ENCODE measurements at regions not wholly inside any gene's neighbourhood (a gene's known extent, or its start where the extent isn't known, plus 50 kb on each side); places are given as distances from the start of the nearest gene placed in this dataset.
A peak's percentile ranks its signal among the peaks of the same experiment; 100 is the strongest.

GRCh38 chr2:195404651-195405050 lies 252.4 kb upstream of the SLC39A10 start:
- Histone ChIP-seq H2AK5ac (ENCODE audit: low read depth, low read length) (no peak overlapping the region), H3K23ac (ENCODE audit: insufficient read length) (no peak overlapping the region), H3K14ac (ENCODE audit: insufficient read length) (no peak overlapping the region), H4K8ac (ENCODE audit: extremely low read depth, insufficient read depth, low read length) (no peak overlapping the region), H3K27ac (ENCODE audit: low read depth, low read length) (no peak overlapping the region), H3K79me2 (ENCODE audit: control insufficient read depth in 1 of 2, insufficient read depth in 2 of 2, low read length in 2 of 2) (no peaks in the 10 kb centered on the region), H2BK15ac (ENCODE audit: low read length) (no peak overlapping the region), H3K27me3 (replicated peaks in 1 of 4; ENCODE audit: control insufficient read depth in 3 of 4, extremely low read depth in 1 of 4, insufficient read depth in 3 of 4, low read length in 3 of 4) (no peaks in the 10 kb centered on the region), H2BK12ac (ENCODE audit: low read depth, low read length) (no peak overlapping the region), H2BK20ac (ENCODE audit: low read length) (no peak overlapping the region), H4K20me1 (replicated peaks in 1 of 2; ENCODE audit: control insufficient read depth in 1 of 2, insufficient read depth in 2 of 2, low read length in 2 of 2) (no peaks in the 10 kb centered on the region), H3K4me1 (replicated peaks in 1 of 4; ENCODE audit: control insufficient read depth in 3 of 4, insufficient read depth in 4 of 4, low read length in 3 of 4) (peaks cover 0 to 3% (median 1%) of the 10 kb centered on the region in 4 experiments; a peak in 1 of 7 replicates), H3K23me2 (ENCODE audit: low read depth, low read length) (no peaks in the 10 kb centered on the region), H2BK5ac (ENCODE audit: low read depth, low read length) (no peak overlapping the region), H3K36me3 (ENCODE audit: control insufficient read depth in 2 of 4, insufficient read depth in 4 of 4, low read length in 3 of 4) (no peaks in the 10 kb centered on the region), H4K91ac (replicated peaks; ENCODE audit: insufficient read length, low read length) (no peak overlapping the region), H3K56ac (replicated peaks; ENCODE audit: insufficient read length, low read depth, low read length) (no peak overlapping the region), H2BK120ac (replicated peaks; ENCODE audit: low read depth, low read length) (no peak overlapping the region), H3K9me3 (ENCODE audit: insufficient read depth in 2 of 2, low read depth in 1 of 2, low read length in 1 of 2) (no peaks in the 10 kb centered on the region), H3K79me1 (ENCODE audit: low read depth, low read length) (no peaks in the 10 kb centered on the region), H3K18ac (ENCODE audit: extremely low read depth, low read length) (no peak overlapping the region), H3K4ac (replicated peaks; ENCODE audit: insufficient read length, low read depth, low read length) (no peak overlapping the region), H2AFZ (ENCODE audit: low read length) (no peak overlapping the region), H4K5ac (ENCODE audit: insufficient read length, low read depth, low read length) (no peak overlapping the region), H3K4me3 (ENCODE audit: extremely low read depth in 1 of 4, insufficient read depth in 2 of 4, low read depth in 3 of 4, low read length in 4 of 4) (no peak overlapping the region), H3K4me2 (ENCODE audit: insufficient read depth in 1 of 2, low read depth in 2 of 2, low read length in 2 of 2) (no peak overlapping the region), H3K9ac (replicated peaks in 1 of 4; ENCODE audit: extremely low read depth in 1 of 4, low read depth in 3 of 4, low read length in 3 of 4) (no peak overlapping the region)
- POLR2A ChIA-PET (ENCODE audit: partially characterized antibody), result no interaction called here
- WGBS, 2 experiments (ENCODE audit: extremely low coverage in 1 of 2, insufficient coverage in 1 of 2, insufficient read length in 1 of 2, insufficient replicate concordance in 2 of 2, low coverage in 1 of 2, low lambda C conversion rate in 2 of 2, missing lambda C conversion rate in 1 of 2), result 67% methylated on average over 2 of the region's 2 CpGs; no CpG with 5 or more reads in 1 of the 2 experiments
- TF ChIP-seq CTCF (IDR thresholded peaks at IDR 0.05; ENCODE audit: control extremely low read depth in 1 of 3, insufficient read depth in 1 of 3, low read depth in 1 of 3, low read length in 3 of 3), result peak in 2 of 3 experiments; percentile 15 to 21; a peak in 2 of 4 replicates
- no peak for TF ChIP-seq SIX5 (IDR thresholded peaks at IDR 0.05; ENCODE audit: low read depth, low read length)
- TF ChIP-seq RAD21 (IDR thresholded peaks at IDR 0.05 in 1 of 2, conservative IDR thresholded peaks at IDR 0.05 in 1 of 2; ENCODE audit: low read depth in 2 of 2, low read length in 2 of 2), result peak; percentile 56 to 64
- no peak for TF ChIP-seq CTBP2 (IDR thresholded peaks at IDR 0.05; ENCODE audit: borderline replicate concordance, insufficient read depth, insufficient read length, low read length)
- CTCF ChIA-PET (ENCODE audit: partially characterized antibody), result interaction anchor here (0.6 to 1.7 kb wide), 8 partner anchors 49 to 301 kb away, joined by 3 to 8 read pairs (median 3); no protein-coding TSS in a partner anchor
- FAIRE-seq (no peak), DNase-seq (ENCODE audit: low read depth in 1 of 2, low spot score in 2 of 2) (no peak)
